ENCODE measurements at regions not wholly inside any gene's neighbourhood (a gene's known extent, or its start where the extent isn't known, plus 50 kb on each side); places are given as distances from the start of the nearest gene placed in this dataset.

DNA sequence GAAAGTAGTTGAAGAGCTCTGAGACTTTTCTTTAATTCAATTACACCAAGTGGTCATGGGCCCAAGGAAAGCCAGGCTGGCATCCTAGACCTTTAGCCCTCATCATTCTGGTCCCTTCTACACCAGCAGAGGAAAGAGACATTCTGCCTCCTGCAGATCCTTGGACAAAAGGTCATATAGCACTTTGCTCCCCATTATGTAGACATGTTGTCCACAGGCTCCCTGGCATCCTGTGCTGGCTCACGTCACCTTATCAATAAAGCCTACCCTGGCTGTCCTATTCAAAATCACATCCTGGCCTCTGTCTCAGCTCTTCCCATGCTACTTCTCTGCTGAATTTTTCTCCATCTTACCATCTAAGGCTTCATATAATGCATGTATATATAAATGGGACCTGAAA lies 61.6 kb upstream of the MAF start:
- H3K9me3 ChIP-seq, result peaks cover 4% of the 10 kb centered on the region; the same call in 1 of the 2 replicates
- Mint-ChIP-seq H3K27me3 (ENCODE audit: insufficient read depth, unreplicated experiment) (no peaks in the 10 kb centered on the region), H3K4me1 (ENCODE audit: low read depth, unreplicated experiment) (peaks cover 1% of the 10 kb centered on the region), H3K4me3 (ENCODE audit: unreplicated experiment) (no peak overlapping the region), H3K36me3 (ENCODE audit: insufficient read depth, unreplicated experiment) (no peaks in the 10 kb centered on the region), H3K27ac (ENCODE audit: unreplicated experiment) (no peak overlapping the region), H3K9me3 (ENCODE audit: unreplicated experiment) (peaks cover 26% of the 10 kb centered on the region)
- ChIA-PET POLR2A (no interaction called here), CTCF (no interaction called here)
- no peaks in the 10 kb centered on the region for H3K36me3 ChIP-seq (ENCODE audit: control insufficient read depth, insufficient read depth, low read length)
- H3K27me3 ChIP-seq (replicated peaks; ENCODE audit: control insufficient read depth, insufficient read depth, low read length), result no peaks in the 10 kb centered on the region
- no TSS peak for BruUV-seq (replicated peaks)
- intact Hi-C loops (cut with micrococcal nuclease; ENCODE audit: unreplicated experiment), result no loop called here
- no peak overlapping the region for H3K4me3 ChIP-seq (ENCODE audit: low read depth, low read length)
- TF ChIP-seq, protein P1, sequence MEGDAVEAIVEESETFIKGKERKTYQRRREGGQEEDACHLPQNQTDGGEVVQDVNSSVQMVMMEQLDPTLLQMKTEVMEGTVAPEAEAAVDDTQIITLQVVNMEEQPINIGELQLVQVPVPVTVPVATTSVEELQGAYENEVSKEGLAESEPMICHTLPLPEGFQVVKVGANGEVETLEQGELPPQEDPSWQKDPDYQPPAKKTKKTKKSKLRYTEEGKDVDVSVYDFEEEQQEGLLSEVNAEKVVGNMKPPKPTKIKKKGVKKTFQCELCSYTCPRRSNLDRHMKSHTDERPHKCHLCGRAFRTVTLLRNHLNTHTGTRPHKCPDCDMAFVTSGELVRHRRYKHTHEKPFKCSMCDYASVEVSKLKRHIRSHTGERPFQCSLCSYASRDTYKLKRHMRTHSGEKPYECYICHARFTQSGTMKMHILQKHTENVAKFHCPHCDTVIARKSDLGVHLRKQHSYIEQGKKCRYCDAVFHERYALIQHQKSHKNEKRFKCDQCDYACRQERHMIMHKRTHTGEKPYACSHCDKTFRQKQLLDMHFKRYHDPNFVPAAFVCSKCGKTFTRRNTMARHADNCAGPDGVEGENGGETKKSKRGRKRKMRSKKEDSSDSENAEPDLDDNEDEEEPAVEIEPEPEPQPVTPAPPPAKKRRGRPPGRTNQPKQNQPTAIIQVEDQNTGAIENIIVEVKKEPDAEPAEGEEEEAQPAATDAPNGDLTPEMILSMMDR (IDR thresholded peaks at IDR 0.05; ENCODE audit: insufficient read depth in 1 of 2, low read depth in 1 of 2, low read length in 1 of 2, severe bottlenecking in 1 of 2, unreplicated experiment in 1 of 2), result no peak
- no peaks in the 10 kb centered on the region for H3K4me1 ChIP-seq
- no peak for DNase-seq

- Mint-ChIP-seq H3K27ac (ENCODE audit: unreplicated experiment) (no peak overlapping the region), H3K27me3 (ENCODE audit: insufficient read depth, unreplicated experiment) (no peaks in the 10 kb centered on the region), H3K4me1 (ENCODE audit: low read depth, unreplicated experiment) (peaks cover 5% of the 10 kb centered on the region), H3K9me3 (ENCODE audit: unreplicated experiment) (peaks cover 26% of the 10 kb centered on the region), H3K4me3 (ENCODE audit: unreplicated experiment) (no peak overlapping the region), H3K36me3 (ENCODE audit: insufficient read depth, unreplicated experiment) (no peaks in the 10 kb centered on the region)
- H3K36me3 ChIP-seq (ENCODE audit: control insufficient read depth, insufficient read depth, low read length), result no peaks in the 10 kb centered on the region
- BruUV-seq (replicated peaks), result no TSS peak
- DNase-seq, result no peak
- H3K9me3 ChIP-seq, result peaks cover 4% of the 10 kb centered on the region; the same call in 1 of the 2 replicates
- intact Hi-C loops (cut with micrococcal nuclease; ENCODE audit: unreplicated experiment), result no loop called here
- no peak overlapping the region for H3K4me3 ChIP-seq (ENCODE audit: low read depth, low read length)
- no peaks in the 10 kb centered on the region for H3K27me3 ChIP-seq (replicated peaks; ENCODE audit: control insufficient read depth, insufficient read depth, low read length)
- H3K4me1 ChIP-seq, result no peaks in the 10 kb centered on the region
- CTCF ChIA-PET, result no interaction called here
- TF ChIP-seq, protein P1 (IDR thresholded peaks at IDR 0.05; ENCODE audit: insufficient read depth in 1 of 2, low read depth in 1 of 2, low read length in 1 of 2, severe bottlenecking in 1 of 2, unreplicated experiment in 1 of 2), result no peak
- POLR2A ChIA-PET, result no interaction called here
These were observed 61.0 kb upstream of the MAF start for GRCh38 chr16:79661578-79661977.

DNA sequence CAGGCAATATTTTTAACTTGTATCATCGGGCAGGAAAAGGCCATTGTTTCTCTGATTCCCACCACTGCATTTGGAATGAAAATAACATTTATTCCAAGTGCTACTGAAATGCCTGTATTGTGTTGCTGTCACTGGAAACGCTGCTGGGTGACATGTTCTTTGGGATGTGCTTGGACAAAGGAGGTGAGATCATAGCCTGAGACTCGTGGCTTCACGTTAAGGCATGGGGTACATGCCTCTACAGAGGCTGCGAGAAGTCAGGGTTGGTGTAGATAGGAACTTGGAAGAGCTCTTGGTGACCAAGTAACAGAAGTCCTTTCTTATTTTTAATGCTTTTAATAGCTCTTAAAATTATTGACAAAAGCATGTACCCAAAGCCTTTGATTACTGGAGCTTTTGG lies 58.8 kb upstream of the MAF start:
- CTCF ChIA-PET, result interaction anchor here (0.5 kb wide), 1 partner anchor 58 kb away, joined by 3 read pairs; no protein-coding TSS in a partner anchor
- POLR2A ChIA-PET, result no interaction called here
- H3K9me3 ChIP-seq, result peaks cover 4% of the 10 kb centered on the region; the same call in 1 of the 2 replicates
- TF ChIP-seq, protein P1 (IDR thresholded peaks at IDR 0.05; ENCODE audit: insufficient read depth in 1 of 2, low read depth in 1 of 2, low read length in 1 of 2, severe bottlenecking in 1 of 2, unreplicated experiment in 1 of 2), result no peak
- Mint-ChIP-seq H3K27ac (ENCODE audit: unreplicated experiment) (no peak overlapping the region), H3K4me1 (ENCODE audit: low read depth, unreplicated experiment) (peaks cover 5% of the 10 kb centered on the region), H3K36me3 (ENCODE audit: insufficient read depth, unreplicated experiment) (no peaks in the 10 kb centered on the region), H3K4me3 (ENCODE audit: unreplicated experiment) (no peak overlapping the region), H3K27me3 (ENCODE audit: insufficient read depth, unreplicated experiment) (no peaks in the 10 kb centered on the region), H3K9me3 (ENCODE audit: unreplicated experiment) (peaks cover 26% of the 10 kb centered on the region)
- H3K36me3 ChIP-seq (ENCODE audit: control insufficient read depth, insufficient read depth, low read length), result no peaks in the 10 kb centered on the region
- no peaks in the 10 kb centered on the region for H3K27me3 ChIP-seq (replicated peaks; ENCODE audit: control insufficient read depth, insufficient read depth, low read length)
- BruUV-seq (replicated peaks), result no TSS peak
- no peaks in the 10 kb centered on the region for H3K4me1 ChIP-seq
- intact Hi-C loops (cut with micrococcal nuclease; ENCODE audit: unreplicated experiment), result no loop called here
- no peak for DNase-seq
- no peak overlapping the region for H3K4me3 ChIP-seq (ENCODE audit: low read depth, low read length)

Data from Caco-2 (cell line).